ENCODE measurements at regions not wholly inside any gene's neighbourhood (a gene's known extent, or its start where the extent isn't known, plus 50 kb on each side); places are given as distances from the start of the nearest gene placed in this dataset.
"Not testable (repeated sequence)": the region's sequence is repeated elsewhere in the genome, so short reads cannot be mapped to it uniquely, and the experiment has no call there.

GRCh38 chr2:142478206-142478605, 347.4 kb upstream of the LRP1B start:
- DNase-seq (ENCODE audit: low spot score) = no peak

- DNase-seq (ENCODE audit: low spot score) = no peak
Measured at GRCh38 chr2:142472382-142472781, 341.6 kb upstream of the LRP1B start.

GRCh38 chr2:142467321-142467720, 336.5 kb upstream of the LRP1B start:
- no peak for DNase-seq (ENCODE audit: low spot score)

- DNase-seq (ENCODE audit: low spot score) = no peak
Measured at GRCh38 chr2:142463047-142463446, 332.2 kb upstream of the LRP1B start.

GRCh38 chr2:142462306-142462705, 331.5 kb upstream of the LRP1B start:
- no peak for DNase-seq (ENCODE audit: low spot score)

GRCh38 chr2:142445551-142446072, 314.8 kb upstream of the LRP1B start:
- no peak for DNase-seq (ENCODE audit: low spot score)

- DNase-seq (ENCODE audit: low spot score) = no peak
Measured at GRCh38 chr2:142445023-142445422, 314.2 kb upstream of the LRP1B start.

GRCh38 chr2:142435847-142436246, 305.0 kb upstream of the LRP1B start:
- DNase-seq (ENCODE audit: low spot score) = no peak

GRCh38 chr2:142426064-142426463, 295.2 kb upstream of the LRP1B start:
- DNase-seq (ENCODE audit: low spot score) = no peak

- no peak for DNase-seq (ENCODE audit: low spot score)
Measured at GRCh38 chr2:142425551-142425950, 294.7 kb upstream of the LRP1B start.

- DNase-seq (ENCODE audit: low spot score) = no peak
Measured at GRCh38 chr2:142423603-142424002, 292.8 kb upstream of the LRP1B start.

GRCh38 chr2:142422769-142423168, 292.0 kb upstream of the LRP1B start:
- DNase-seq (ENCODE audit: low spot score) = no peak

GRCh38 chr2:142422041-142422440, 291.2 kb upstream of the LRP1B start:
- no peak for DNase-seq (ENCODE audit: low spot score)

GRCh38 chr2:142418699-142419098, 287.9 kb upstream of the LRP1B start:
- DNase-seq (ENCODE audit: low spot score) = not testable (repeated sequence)

GRCh38 chr2:142416996-142417395, 286.2 kb upstream of the LRP1B start:
- no peak for DNase-seq (ENCODE audit: low spot score)

- no peak for DNase-seq (ENCODE audit: low spot score)
Measured at GRCh38 chr2:142415461-142415860, 284.6 kb upstream of the LRP1B start.

- no peak for DNase-seq (ENCODE audit: low spot score)
Measured at GRCh38 chr2:142398212-142398611, 267.4 kb upstream of the LRP1B start.

- no peak for DNase-seq (ENCODE audit: low spot score)
Measured at GRCh38 chr2:142395291-142395690, 264.5 kb upstream of the LRP1B start.

GRCh38 chr2:142380372-142380771, 249.6 kb upstream of the LRP1B start:
- no peak for DNase-seq (ENCODE audit: low spot score)

- not testable (repeated sequence) for DNase-seq (ENCODE audit: low spot score)
Measured at GRCh38 chr2:142362069-142362468, 231.3 kb upstream of the LRP1B start.

- DNase-seq (ENCODE audit: low spot score) = no peak
Measured at GRCh38 chr2:142347751-142348150, 216.9 kb upstream of the LRP1B start.

- no peak for DNase-seq (ENCODE audit: low spot score)
Measured at GRCh38 chr2:142339261-142339660, 208.4 kb upstream of the LRP1B start.

GRCh38 chr2:142332196-142332595, 201.4 kb upstream of the LRP1B start:
- DNase-seq (ENCODE audit: low spot score) = no peak

- no peak for DNase-seq (ENCODE audit: low spot score)
Measured at GRCh38 chr2:142330458-142330857, 199.6 kb upstream of the LRP1B start.

- DNase-seq (ENCODE audit: low spot score) = no peak
Measured at GRCh38 chr2:142325870-142326269, 195.1 kb upstream of the LRP1B start.
